IMR-90 (cell line): ENCODE measurements at regions not wholly inside any gene's neighbourhood (a gene's known extent, or its start where the extent isn't known, plus 50 kb on each side); places are given as distances from the start of the nearest gene placed in this dataset.

ENCODE experiments used
- ATAC-seq: fragments of 200-7000 bp; cut with Tn5 transposase; 2 replicates; pipeline ENCODE4 v1.9.1; 2020; ENCODE audit warnings: low read depth, mild to moderate bottlenecking, moderate library complexity
- BruUV-seq: library from RNA; stranded (reverse); fragments of 400-500 nt; replicated peaks from 2 replicates; lab custom pipeline; 2021; lab: Mats Ljungman, UMichigan
- CTCF ChIA-PET: fragments of 300-600 bp; formaldehyde crosslinking; extraction: SDS; loops from one replicate; lab custom pipeline; 2021; ENCODE audit warnings: antibody characterized with exemption; lab: Yijun Ruan, JAX
- POLR2A ChIA-PET: fragments of 300-600 bp; sonication (Branson Sonifier 250); formaldehyde crosslinking; loops from one replicate; lab custom pipeline; 2022; ENCODE audit warnings: antibody characterized with exemption; ENCODE audit not compliant: unreplicated experiment; lab: Charles Lee
- DNase-seq: peaks from one replicate; pipeline ENCODE4 v3.0.0; 2013
- H2AFZ ChIP-seq: replicated peaks from 2 replicates; pipeline ENCODE3; 2013; ENCODE audit warnings: low read length, mild to moderate bottlenecking; ENCODE audit not compliant: poor library complexity
- H2AK5ac ChIP-seq: 2 replicates; pipeline ENCODE4 v1.6.1; 2013; ENCODE audit warnings: low read depth, low read length, inconsistent platforms
- H2AK9ac ChIP-seq: replicated peaks from 2 replicates; pipeline ENCODE3; 2013; ENCODE audit warnings: mild to moderate bottlenecking, low read depth, low read length, moderate library complexity; ENCODE audit not compliant: poor library complexity
- H2BK120ac ChIP-seq: 2 replicates; pipeline ENCODE4 v1.6.1; 2013; ENCODE audit warnings: low read depth, low read length, inconsistent platforms
- H2BK15ac ChIP-seq: 3 replicates; pipeline ENCODE4 v1.6.1; 2013; ENCODE audit warnings: low read depth, low read length, inconsistent platforms
- H2BK20ac ChIP-seq: 2 replicates; pipeline ENCODE4 v1.6.1; 2013; ENCODE audit warnings: low read depth, mild to moderate bottlenecking, inconsistent platforms, low read length, moderate library complexity
- H2BK5ac ChIP-seq: 2 replicates; pipeline ENCODE4 v1.6.1; 2013; ENCODE audit warnings: mild to moderate bottlenecking, low read depth, low read length, inconsistent platforms; ENCODE audit not compliant: poor library complexity, severe bottlenecking
- H3K14ac ChIP-seq: replicated peaks from 2 replicates; pipeline ENCODE4 v1.6.1; 2013; ENCODE audit warnings: low read depth, low read length, inconsistent platforms
- H3K18ac ChIP-seq: 2 replicates; pipeline ENCODE4 v1.6.1; 2013; ENCODE audit warnings: low read depth, low read length, control low read depth
- H3K23ac ChIP-seq: 2 replicates; pipeline ENCODE4 v1.6.1; 2013; ENCODE audit warnings: low read depth, low read length, inconsistent platforms
- H3K27ac ChIP-seq: 2 replicates; pipeline ENCODE4 v1.5.1; 2013; ENCODE audit warnings: mild to moderate bottlenecking, control low read depth, low read length; ENCODE audit not compliant: insufficient read depth
- H3K27me3 ChIP-seq: 2 replicates; pipeline ENCODE4 v1.6.1; 2013; ENCODE audit warnings: low read length; ENCODE audit not compliant: control insufficient read depth, insufficient read depth
- H3K36me3 ChIP-seq: 2 replicates; pipeline ENCODE4 v1.6.1; 2013; ENCODE audit warnings: low read length, mixed read lengths; ENCODE audit not compliant: control insufficient read depth, insufficient read depth
- H3K4ac ChIP-seq: 2 replicates; pipeline ENCODE4 v1.6.1; 2013; ENCODE audit warnings: low read depth, low read length, inconsistent platforms
- H3K4me1 ChIP-seq: 2 replicates; pipeline ENCODE4 v1.6.1; 2013; ENCODE audit warnings: low read length, mixed read lengths; ENCODE audit not compliant: control insufficient read depth, insufficient read depth
- H3K4me2 ChIP-seq: 2 replicates; pipeline ENCODE4 v1.6.1; 2013; ENCODE audit warnings: low read depth, mild to moderate bottlenecking, control low read depth, low read length, moderate library complexity
- H3K4me3 ChIP-seq: 2 replicates; pipeline ENCODE4 v1.5.1; 2013; ENCODE audit warnings: low read depth, mild to moderate bottlenecking, control low read depth, low read length, moderate library complexity; ENCODE audit not compliant: insufficient read depth
- H3K56ac ChIP-seq: 2 replicates; pipeline ENCODE4 v1.6.1; 2013; ENCODE audit warnings: low read length, inconsistent platforms; ENCODE audit not compliant: insufficient read depth; ENCODE audit errors: extremely low read depth
- H3K79me1 ChIP-seq, 2 experiments: 2 replicates each; pipeline ENCODE4 v1.6.1; 2013; ENCODE audit warnings: low read length in 2 of 2, inconsistent platforms in 1 of 2, low read depth in 1 of 2
- H3K9ac ChIP-seq: 2 replicates; pipeline ENCODE4 v1.6.1; 2013; ENCODE audit warnings: low read depth, low read length, control low read depth
- H3K9me1 ChIP-seq: 2 replicates; pipeline ENCODE4 v1.6.1; 2013; ENCODE audit warnings: low read length, inconsistent platforms; ENCODE audit not compliant: insufficient read depth
- H3K9me3 ChIP-seq: 2 replicates; pipeline ENCODE4 v1.6.1; 2013; ENCODE audit warnings: low read length; ENCODE audit not compliant: control insufficient read depth, insufficient read depth
- H4K20me1 ChIP-seq: 2 replicates; pipeline ENCODE4 v1.6.1; 2013; ENCODE audit warnings: low read length, inconsistent platforms; ENCODE audit not compliant: insufficient read depth
- H4K5ac ChIP-seq: 2 replicates; pipeline ENCODE4 v1.6.1; 2013; ENCODE audit warnings: mild to moderate bottlenecking, low read depth, low read length, control low read depth
- H4K8ac ChIP-seq, 2 experiments: 2 replicates each; pipeline ENCODE4 v1.6.1; 2013; ENCODE audit warnings: low read depth in 2 of 2, low read length in 2 of 2, control low read depth in 1 of 2, inconsistent platforms in 1 of 2
- H4K91ac ChIP-seq: 2 replicates; pipeline ENCODE4 v1.6.1; 2013; ENCODE audit warnings: low read depth, low read length, inconsistent platforms; ENCODE audit not compliant: insufficient read depth
- BHLHE40 ChIP-seq: fragments of 150-350 bp; IDR thresholded peaks from 2 replicates; pipeline ENCODE4 v1.6.1; 2016; ENCODE audit warnings: mild to moderate bottlenecking, low read depth, low read length
- CEBPB ChIP-seq: IDR thresholded peaks from 2 replicates; pipeline ENCODE4 v1.6.1; 2012; ENCODE audit warnings: low read depth, low read length, improper control_type of control experiment
- CHD1 ChIP-seq: IDR thresholded peaks from 2 replicates; pipeline ENCODE4 v1.6.1; 2012; ENCODE audit warnings: low read depth, low read length, improper control_type of control experiment
- CTCF ChIP-seq: conservative IDR thresholded peaks from 2 replicates; pipeline ENCODE4 v1.5.1; 2012; ENCODE audit warnings: mild to moderate bottlenecking, low read depth, low read length, improper control_type of control experiment
- MXI1 ChIP-seq: IDR thresholded peaks from 2 replicates; pipeline ENCODE4 v1.6.1; 2012; ENCODE audit warnings: low read depth, mild to moderate bottlenecking, low read length, moderate library complexity, borderline replicate concordance
- NFE2L2 ChIP-seq: fragments of 150-350 bp; IDR thresholded peaks from 2 replicates; pipeline ENCODE4 v1.6.1; 2016; ENCODE audit warnings: low read depth, mild to moderate bottlenecking, low read length
- POLR2A ChIP-seq: IDR thresholded peaks from 2 replicates; pipeline ENCODE4 v1.6.1; 2012; ENCODE audit warnings: mild to moderate bottlenecking, low read depth, low read length
- RAD21 ChIP-seq: IDR thresholded peaks from 2 replicates; pipeline ENCODE4 v1.6.1; 2012; ENCODE audit warnings: low read length, improper control_type of control experiment
- RCOR1 ChIP-seq: IDR thresholded peaks from 2 replicates; pipeline ENCODE4 v1.6.1; 2012; ENCODE audit warnings: mild to moderate bottlenecking, low read length, improper control_type of control experiment; ENCODE audit not compliant: insufficient replicate concordance
- RFX5 ChIP-seq: IDR thresholded peaks from 2 replicates; pipeline ENCODE4 v1.8.0; 2012; ENCODE audit warnings: low read depth, mild to moderate bottlenecking, low read length, moderate library complexity
- SMC3 ChIP-seq: fragments of 150-350 bp; IDR thresholded peaks from 2 replicates; pipeline ENCODE4 v1.6.1; 2016; ENCODE audit warnings: low read depth, mild to moderate bottlenecking, antibody characterized with exemption, low read length, moderate library complexity
- USF2 ChIP-seq: fragments of 150-350 bp; IDR thresholded peaks from 2 replicates; pipeline ENCODE4 v1.6.1; 2017; ENCODE audit warnings: mild to moderate bottlenecking, antibody characterized with exemption, low read length, low read depth
- WGBS, 2 experiments: methylation state at CpG; one replicate each; pipeline versions ENCODE4 v1.1.5 to v1.1.7; 2013; ENCODE audit warnings: missing lambda C conversion rate in 2 of 2; ENCODE audit not compliant: insufficient read length in 1 of 2; ENCODE audit errors: extremely low coverage in 2 of 2; 5-methylcytosine and 5-hydroxymethylcytosine counted together
- dilution Hi-C: fragments of 300-500 bp; cut with HindIII; formaldehyde crosslinking; loops from one replicate; pipeline ENCODE4 v1.14.3; 2018; ENCODE audit warnings: low sequenced_read_pairs; ENCODE audit not compliant: unreplicated experiment
- in situ Hi-C: fragments of 300-500 bp; cut with MboI; formaldehyde crosslinking; loops from 3 replicates; pipeline ENCODE4 v1.14.3; 2019; ENCODE audit warnings: low sequenced_read_pairs, inconsistent platforms, mixed read lengths
- intact Hi-C: fragments of 100-400 bp; cut with micrococcal nuclease; formaldehyde crosslinking; loops from 2 replicates; pipeline ENCODE4 v1.10.0; 2022

- Histone ChIP-seq H3K27me3 (no peaks in the 10 kb centered on the region; the same call in 1 of the 2 replicates), H2AK9ac (no peak overlapping the region), H2BK20ac (no peak overlapping the region), H3K4ac (no peak overlapping the region), H3K56ac (no peak overlapping the region), H2AK5ac (no peak overlapping the region), H3K14ac (no peak overlapping the region), H4K91ac (no peak overlapping the region), H3K4me2 (no peak overlapping the region), H3K23ac (no peak overlapping the region), H3K9me3 (no peaks in the 10 kb centered on the region), H3K27ac (no peak overlapping the region), H3K9ac (no peak overlapping the region), H4K5ac (no peak overlapping the region), H3K79me1 (no peaks in the 10 kb centered on the region), H2BK5ac (no peak overlapping the region), H3K18ac (no peak overlapping the region), H2BK15ac (no peak overlapping the region), H2AFZ (no peak overlapping the region), H4K20me1 (no peaks in the 10 kb centered on the region), H3K4me1 (no peaks in the 10 kb centered on the region), H2BK120ac (no peak overlapping the region), H3K9me1 (no peaks in the 10 kb centered on the region), H4K8ac (no peak overlapping the region), H3K4me3 (no peak overlapping the region), H3K36me3 (no peaks in the 10 kb centered on the region)
- dilution Hi-C loops, result no loop called here
- in situ Hi-C loops, result no loop called here
- ChIA-PET POLR2A (no interaction called here), CTCF (no interaction called here)
- BruUV-seq, result no TSS peak
- DNase-seq, result no peak
- intact Hi-C loops, result no loop called here
- ATAC-seq, result no peak
- TF ChIP-seq CTCF (no peak), USF2 (no peak), CEBPB (no peak), POLR2A (no peak), SMC3 (no peak), NFE2L2 (no peak), RFX5 (no peak), RAD21 (no peak), RCOR1 (no peak), CHD1 (no peak), BHLHE40 (no peak), MXI1 (no peak)
- WGBS, 2 experiments, result no CpG with 5 or more reads among the region's 1 CpG
These were observed 653.0 kb upstream of the BOD1L1 start for GRCh38 chr4:14280567-14280966.
